NT2/D1 (cell line): ENCODE measurements at regions not wholly inside any gene's neighbourhood (a gene's known extent, or its start where the extent isn't known, plus 50 kb on each side); places are given as distances from the start of the nearest gene placed in this dataset.
"Not testable (repeated sequence)": the region's sequence is repeated elsewhere in the genome, so short reads cannot be mapped to it uniquely, and the experiment has no call there.

ENCODE experiments used
- DNase-seq: peaks from one replicate; pipeline ENCODE4 v3.0.0-alpha.2; 2011; ENCODE audit warnings: low read depth, low spot score
- H3K27me3 ChIP-seq: 2 replicates; pipeline ENCODE4 v1.6.0; 2011; ENCODE audit warnings: mild to moderate bottlenecking; ENCODE audit not compliant: insufficient read length, insufficient read depth
- H3K36me3 ChIP-seq: 2 replicates; pipeline ENCODE4 v1.6.1; 2011; ENCODE audit warnings: mild to moderate bottlenecking, low read length, mixed read lengths; ENCODE audit not compliant: insufficient read depth, insufficient read length
- H3K4me1 ChIP-seq: 2 replicates; pipeline ENCODE4 v1.5.1; 2011; ENCODE audit not compliant: insufficient read depth, insufficient read length
- H3K4me3 ChIP-seq: 2 replicates; pipeline ENCODE4 v1.5.1; 2011; ENCODE audit warnings: low read depth; ENCODE audit not compliant: insufficient read length
- H3K9ac ChIP-seq: 2 replicates; pipeline ENCODE4 v1.6.0; 2011; ENCODE audit warnings: low read depth; ENCODE audit not compliant: insufficient read length
- H3K9me3 ChIP-seq: 2 replicates; pipeline ENCODE4 v1.5.1; 2011; ENCODE audit warnings: mild to moderate bottlenecking, low read length; ENCODE audit not compliant: insufficient read depth
- SUZ12 ChIP-seq: IDR thresholded peaks from 2 replicates; pipeline ENCODE4 v1.6.1; 2011; ENCODE audit not compliant: insufficient read length, insufficient read depth; ENCODE audit errors: extremely low read depth
- YY1 ChIP-seq: IDR thresholded peaks from 2 replicates; pipeline ENCODE4 v1.6.1; 2011; ENCODE audit not compliant: insufficient read length, insufficient read depth
- ZNF274 ChIP-seq: IDR thresholded peaks from 2 replicates; pipeline ENCODE4 v1.6.1; 2011; ENCODE audit warnings: mild to moderate bottlenecking, low read depth, low read length

DNA sequence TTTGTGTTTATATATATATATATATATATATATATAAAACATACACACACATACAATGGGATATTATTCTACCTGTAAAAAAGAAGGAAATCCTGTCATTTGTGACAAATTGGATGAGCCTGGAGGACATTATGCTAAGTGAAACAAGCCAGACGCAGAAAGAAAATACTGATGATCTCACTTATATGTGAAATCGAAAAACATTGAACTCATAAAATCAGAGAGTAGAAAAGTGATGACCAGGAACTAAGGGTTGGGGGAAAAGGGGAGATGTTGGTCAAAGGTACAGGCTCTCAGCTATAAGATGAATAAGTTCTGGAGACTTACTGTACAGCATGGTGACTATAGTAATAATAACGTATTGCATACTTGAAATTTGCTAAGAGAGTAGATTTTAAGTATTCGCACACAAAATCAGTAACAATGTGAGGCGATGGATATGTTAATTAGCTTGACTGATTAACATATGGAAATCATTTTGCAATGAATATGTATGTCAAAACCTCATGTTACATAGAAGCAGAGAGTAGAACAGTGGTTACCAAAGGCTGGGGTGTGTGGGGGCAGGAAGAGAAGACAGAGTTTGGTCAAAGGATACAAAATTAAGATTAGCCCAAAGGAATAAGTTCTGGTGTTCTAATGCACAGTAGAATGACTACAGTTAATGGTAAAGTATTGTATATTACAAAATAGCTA, 92.3 kb upstream of the PHACTR1 start:
- Histone ChIP-seq H3K4me1 (no peaks in the 10 kb centered on the region), H3K4me3 (no peak overlapping the region), H3K27me3 (no peaks in the 10 kb centered on the region), H3K9me3 (no peaks in the 10 kb centered on the region), H3K9ac (no peak overlapping the region), H3K36me3 (no peaks in the 10 kb centered on the region)
- no peak for DNase-seq
- TF ChIP-seq YY1 (no peak), SUZ12 (no peak), ZNF274 (no peak)

- no peaks in the 10 kb centered on the region for H3K4me1 ChIP-seq
- TF ChIP-seq SUZ12 (no peak), YY1 (no peak), ZNF274 (no peak)
- DNase-seq = no peak
- no peaks in the 10 kb centered on the region for H3K36me3 ChIP-seq
- no peaks in the 10 kb centered on the region for H3K27me3 ChIP-seq
- H3K4me3 ChIP-seq = no peak overlapping the region
- H3K9me3 ChIP-seq = no peaks in the 10 kb centered on the region
- no peak overlapping the region for H3K9ac ChIP-seq
These were observed 89.5 kb upstream of the PHACTR1 start for GRCh38 chr6:12627053-12627452.

- TF ChIP-seq ZNF274 (no peak), SUZ12 (no peak), YY1 (no peak)
- DNase-seq = no peak
- no peaks in the 10 kb centered on the region for H3K9me3 ChIP-seq
- H3K27me3 ChIP-seq = no peaks in the 10 kb centered on the region
- no peaks in the 10 kb centered on the region for H3K4me1 ChIP-seq
- H3K9ac ChIP-seq = no peak overlapping the region
- H3K4me3 ChIP-seq = no peak overlapping the region
- H3K36me3 ChIP-seq = no peaks in the 10 kb centered on the region
These were observed 88.2 kb upstream of the PHACTR1 start for GRCh38 chr6:12628327-12628726.

- not testable (repeated sequence) for H3K4me1 ChIP-seq, DNase-seq, H3K27me3 ChIP-seq, H3K9me3 ChIP-seq, H3K36me3 ChIP-seq, H3K4me3 ChIP-seq, H3K9ac ChIP-seq
These were observed 82.8 kb upstream of the PHACTR1 start for GRCh38 chr6:12633746-12634145.

DNA sequence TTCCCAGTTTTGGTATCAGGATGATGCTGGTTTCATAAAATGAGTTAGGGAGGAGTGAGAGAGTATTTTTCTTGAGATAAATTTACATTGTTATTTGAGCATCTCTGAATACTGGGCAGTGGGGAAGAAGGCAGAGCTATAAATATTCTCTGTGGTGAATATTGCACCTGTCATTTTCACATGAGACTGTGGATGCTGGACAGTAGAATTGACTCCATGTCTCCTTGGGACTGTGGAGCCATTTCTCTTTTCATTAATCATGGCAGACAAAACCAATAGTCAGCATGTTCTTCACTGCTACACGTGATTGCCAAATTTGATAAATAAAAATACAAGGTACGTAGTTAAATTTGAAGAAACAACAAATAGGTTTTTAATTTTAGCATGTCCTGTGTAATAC, 81.2 kb upstream of the PHACTR1 start:
- TF ChIP-seq YY1 (no peak), ZNF274 (no peak), SUZ12 (no peak)
- no peak overlapping the region for H3K9ac ChIP-seq
- no peaks in the 10 kb centered on the region for H3K9me3 ChIP-seq
- no peaks in the 10 kb centered on the region for H3K36me3 ChIP-seq
- no peaks in the 10 kb centered on the region for H3K27me3 ChIP-seq
- H3K4me3 ChIP-seq = no peak overlapping the region
- H3K4me1 ChIP-seq = no peaks in the 10 kb centered on the region
- no peak for DNase-seq

- Histone ChIP-seq H3K9me3 (no peaks in the 10 kb centered on the region), H3K27me3 (no peaks in the 10 kb centered on the region), H3K4me1 (no peaks in the 10 kb centered on the region), H3K9ac (no peak overlapping the region), H3K4me3 (no peak overlapping the region), H3K36me3 (no peaks in the 10 kb centered on the region)
- TF ChIP-seq YY1 = no peak
- no peak for TF ChIP-seq ZNF274
- no peak for TF ChIP-seq SUZ12
- no peak for DNase-seq
These were observed 80.8 kb upstream of the PHACTR1 start for GRCh38 chr6:12635813-12636212.

GRCh38 chr6:12636336-12636735, 80.2 kb upstream of the PHACTR1 start:
- Histone ChIP-seq H3K4me3 (no peak overlapping the region), H3K27me3 (no peaks in the 10 kb centered on the region), H3K9me3 (no peaks in the 10 kb centered on the region), H3K9ac (no peak overlapping the region), H3K36me3 (no peaks in the 10 kb centered on the region), H3K4me1 (no peaks in the 10 kb centered on the region)
- DNase-seq = no peak
- TF ChIP-seq ZNF274 = no peak
- no peak for TF ChIP-seq SUZ12
- TF ChIP-seq YY1 = no peak
